ENCODE measurements at regions not wholly inside any gene's neighbourhood (a gene's known extent, or its start where the extent isn't known, plus 50 kb on each side); places are given as distances from the start of the nearest gene placed in this dataset.

GRCh38 chr1:90558754-90559378 lies 158.2 kb downstream of the BARHL2 start:
- no peak for DNase-seq (ENCODE audit: low spot score)

GRCh38 chr1:90558126-90558525 lies 159.0 kb downstream of the BARHL2 start:
- no peak for DNase-seq (ENCODE audit: low spot score)

- no peak for DNase-seq (ENCODE audit: low spot score)
Observed at GRCh38 chr1:90557706-90558105, 159.4 kb downstream of the BARHL2 start.

- DNase-seq (ENCODE audit: low spot score) = no peak
Observed at GRCh38 chr1:90550626-90551406, 166.3 kb downstream of the BARHL2 start.

GRCh38 chr1:90544356-90544755 lies 172.7 kb downstream of the BARHL2 start:
- no peak for DNase-seq (ENCODE audit: low spot score)

GRCh38 chr1:90537606-90538362 lies 179.3 kb downstream of the BARHL2 start:
- no peak for DNase-seq (ENCODE audit: low spot score)

DNA sequence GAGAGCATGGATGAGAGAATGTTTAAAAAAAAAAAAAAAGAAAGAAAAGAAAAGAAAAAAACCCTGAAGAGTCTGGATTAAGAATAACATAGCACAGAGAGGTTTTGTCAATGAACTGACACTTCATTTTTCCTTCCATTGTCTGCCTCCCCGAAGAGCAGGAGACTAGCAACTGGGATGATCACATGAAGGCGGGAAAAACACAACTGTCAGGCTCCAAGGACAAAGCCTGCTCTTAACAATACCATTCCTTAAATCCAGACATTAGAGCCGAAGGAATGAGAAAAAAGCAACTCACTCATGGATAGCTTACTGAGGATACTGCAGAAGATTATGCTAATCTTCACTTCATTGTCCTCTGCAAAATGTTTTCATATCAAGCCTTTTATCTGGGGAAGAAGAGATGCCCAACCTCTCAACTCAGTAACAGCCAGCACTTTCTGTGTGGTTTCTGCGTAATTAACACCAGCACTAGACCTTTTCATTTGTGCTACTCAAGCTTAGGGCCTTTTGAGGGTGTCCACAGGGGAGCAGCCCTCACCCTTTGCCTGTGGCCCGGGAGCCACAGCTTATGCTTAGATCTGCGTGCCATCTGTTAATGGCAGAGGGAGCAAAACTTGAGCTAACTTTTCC lies 182.3 kb downstream of the BARHL2 start:
- DNase-seq (ENCODE audit: low spot score) = no peak

DNA sequence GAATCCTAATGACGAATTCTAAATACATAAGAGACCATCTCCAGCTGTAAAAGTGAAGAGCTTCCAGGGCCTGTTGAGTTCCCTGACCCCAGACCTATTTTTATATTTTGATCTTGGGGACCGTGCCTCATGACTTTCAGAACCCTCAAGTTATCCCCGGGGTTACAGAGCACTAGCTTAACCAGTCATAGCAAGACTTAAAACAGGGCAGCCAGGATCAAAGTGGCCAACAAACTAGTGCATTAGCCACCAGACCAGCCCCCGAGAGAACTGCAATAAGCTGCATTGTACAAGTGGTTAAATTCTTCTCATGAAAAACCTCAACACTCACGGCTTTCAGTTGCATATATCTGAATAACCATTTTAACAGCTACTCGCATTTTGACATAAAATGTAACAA lies 183.0 kb downstream of the BARHL2 start:
- DNase-seq (ENCODE audit: low spot score) = no peak

DNA sequence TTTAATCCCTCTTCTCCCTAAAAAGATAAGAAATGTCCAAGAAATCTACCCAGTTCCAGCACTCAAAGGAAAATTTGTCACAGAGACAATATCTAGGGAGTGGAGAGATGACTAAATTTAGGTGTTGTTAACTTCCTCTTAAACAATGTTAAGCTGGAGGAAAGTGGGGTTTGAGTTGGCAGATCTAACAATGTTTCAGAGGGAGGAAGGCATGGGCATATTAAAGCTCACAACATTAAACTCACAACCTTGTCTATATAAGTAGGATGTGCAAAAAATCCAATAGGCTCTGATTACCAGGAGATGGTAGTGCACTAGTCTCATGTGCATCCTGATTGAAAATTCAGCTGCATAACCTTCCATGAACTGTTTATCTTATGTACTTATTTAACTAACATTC lies 190.1 kb downstream of the BARHL2 start:
- no peak for DNase-seq (ENCODE audit: low spot score)

DNA sequence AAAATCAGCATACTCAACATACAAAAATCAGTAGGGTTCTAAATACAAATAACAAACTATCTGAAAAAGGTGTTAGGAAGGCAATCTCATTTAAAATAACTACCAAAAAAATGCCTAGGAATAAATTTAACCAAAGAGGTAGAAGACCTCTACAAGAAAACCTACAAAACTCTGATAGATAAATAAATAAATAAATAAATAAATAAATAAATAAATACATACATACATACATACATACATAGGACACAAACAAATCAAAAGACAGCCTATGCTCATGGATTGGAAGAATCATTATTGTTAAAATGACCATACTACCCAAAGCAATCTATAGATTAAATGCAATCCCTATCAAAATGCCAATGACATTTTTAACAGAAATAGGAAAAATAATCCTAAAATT lies 194.7 kb downstream of the BARHL2 start:
- DNase-seq (ENCODE audit: low spot score) = no peak

DNA sequence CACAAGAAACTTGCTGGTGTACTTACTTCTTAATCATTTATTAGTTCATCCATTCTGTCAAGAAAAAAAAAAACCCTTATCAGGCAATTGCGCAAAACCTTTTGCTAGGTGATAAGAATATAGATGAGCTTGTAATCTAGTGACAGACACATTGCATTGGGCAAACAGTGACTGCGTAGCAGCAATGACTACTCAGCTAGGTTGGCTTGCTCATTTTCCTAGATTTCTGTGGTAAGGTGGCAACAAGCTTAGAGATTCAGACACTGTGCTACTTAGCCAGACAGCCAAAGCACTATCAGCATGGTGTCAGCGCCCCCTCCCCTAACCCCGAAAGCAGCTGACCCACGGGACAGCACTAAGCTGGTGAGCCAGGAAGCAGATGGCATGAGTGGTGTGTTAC lies 203.1 kb downstream of the BARHL2 start:
- no peak for DNase-seq (ENCODE audit: low spot score)

- DNase-seq (ENCODE audit: low spot score) = no peak
Observed at GRCh38 chr1:90512441-90512840, 204.7 kb downstream of the BARHL2 start.

- DNase-seq (ENCODE audit: low spot score) = no peak
Observed at GRCh38 chr1:90510143-90510542, 207.0 kb downstream of the BARHL2 start.

DNA sequence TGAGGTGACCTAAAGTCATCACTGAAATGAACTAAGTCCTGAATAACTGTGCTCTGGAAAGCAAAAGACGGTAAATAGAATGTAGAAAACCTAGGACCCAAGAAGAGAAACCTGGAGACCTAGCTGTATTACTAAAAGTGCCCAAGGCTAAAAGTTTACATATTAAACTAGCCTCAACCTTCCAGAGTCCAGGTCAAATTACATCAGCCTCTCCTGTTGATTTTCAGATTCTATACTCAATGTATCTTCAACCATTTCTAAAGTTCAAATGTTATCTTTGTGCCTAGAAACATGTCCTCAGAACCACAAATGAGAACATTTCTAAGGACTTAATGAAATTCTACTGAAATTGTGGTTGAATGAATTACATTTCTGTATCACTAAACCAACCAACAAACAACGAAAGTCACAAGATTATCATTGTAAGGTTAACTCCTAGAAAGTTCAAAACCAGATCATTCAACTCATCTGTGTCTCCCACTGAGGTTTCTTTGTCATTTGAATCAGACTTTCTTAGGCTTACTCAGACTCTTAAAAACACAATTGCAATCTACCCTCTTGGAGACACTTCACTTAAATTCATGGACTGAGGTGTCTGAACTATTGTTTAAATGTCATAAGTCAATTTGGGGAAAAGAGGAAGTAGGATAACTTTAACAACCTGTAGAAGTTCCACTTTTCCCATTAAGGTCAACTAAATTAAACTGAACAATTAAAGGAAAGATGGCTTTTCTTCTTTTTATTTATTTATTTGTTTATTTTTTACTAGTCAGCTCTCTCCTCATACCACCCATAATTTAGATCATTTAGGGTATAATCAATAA lies 207.7 kb downstream of the BARHL2 start:
- DNase-seq (ENCODE audit: low spot score) = no peak

DNA sequence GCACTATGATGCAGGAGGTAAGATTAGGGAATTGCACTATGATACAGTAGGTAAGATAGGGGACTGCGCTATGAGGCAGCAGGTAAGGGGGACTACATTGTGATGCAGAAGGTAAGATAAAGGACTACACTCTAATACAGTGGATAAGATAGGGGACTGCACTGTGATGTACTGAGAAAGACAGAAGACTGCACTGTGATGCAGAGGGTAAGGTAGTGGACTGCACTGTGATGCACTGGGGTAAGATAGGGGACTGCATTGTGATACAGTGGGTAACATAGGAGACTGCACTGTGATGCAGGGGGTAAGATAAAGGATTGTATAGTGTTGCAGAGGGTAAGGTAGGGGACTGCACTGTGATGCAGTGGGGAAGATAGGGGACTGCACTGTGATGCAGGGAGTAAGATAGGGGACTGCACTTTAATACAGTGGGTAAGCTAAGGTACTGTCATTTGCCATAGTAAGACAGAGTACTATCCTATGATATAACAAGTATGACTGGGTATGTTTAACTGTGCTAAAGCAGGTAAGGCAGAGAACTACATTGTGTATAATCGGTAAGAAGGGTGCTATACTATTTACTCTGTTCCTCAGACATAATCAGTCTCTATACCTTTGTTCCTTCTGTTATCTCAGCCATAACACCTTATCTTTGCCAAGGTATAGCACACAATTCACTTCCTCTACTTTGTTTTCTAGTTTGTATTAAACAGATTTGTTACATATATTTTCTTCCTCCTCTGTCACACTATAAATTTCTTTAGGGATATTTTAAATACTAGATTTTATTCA lies 208.5 kb downstream of the BARHL2 start:
- DNase-seq (ENCODE audit: low spot score) = no peak

- DNase-seq (ENCODE audit: low spot score) = no peak
Observed at GRCh38 chr1:90507173-90507572, 209.9 kb downstream of the BARHL2 start.

DNA sequence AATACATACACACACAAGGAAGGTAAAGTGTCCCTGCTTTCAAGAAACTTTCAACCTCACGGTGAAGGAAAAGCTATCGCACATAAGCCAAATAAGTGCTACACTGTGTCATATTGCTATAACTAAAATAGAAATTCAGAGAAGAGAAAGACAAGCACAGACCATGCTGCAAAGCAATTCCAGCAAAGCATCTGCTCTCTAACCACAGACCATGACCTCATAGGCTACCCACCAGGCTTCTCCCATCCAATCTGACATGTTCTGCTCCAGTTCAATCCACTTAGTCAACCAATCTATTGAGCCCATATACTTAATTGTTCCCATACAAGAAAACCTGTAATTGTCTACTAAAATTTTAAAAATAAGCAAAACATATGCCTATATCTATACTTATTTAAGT lies 211.3 kb downstream of the BARHL2 start:
- DNase-seq (ENCODE audit: low spot score) = no peak

DNA sequence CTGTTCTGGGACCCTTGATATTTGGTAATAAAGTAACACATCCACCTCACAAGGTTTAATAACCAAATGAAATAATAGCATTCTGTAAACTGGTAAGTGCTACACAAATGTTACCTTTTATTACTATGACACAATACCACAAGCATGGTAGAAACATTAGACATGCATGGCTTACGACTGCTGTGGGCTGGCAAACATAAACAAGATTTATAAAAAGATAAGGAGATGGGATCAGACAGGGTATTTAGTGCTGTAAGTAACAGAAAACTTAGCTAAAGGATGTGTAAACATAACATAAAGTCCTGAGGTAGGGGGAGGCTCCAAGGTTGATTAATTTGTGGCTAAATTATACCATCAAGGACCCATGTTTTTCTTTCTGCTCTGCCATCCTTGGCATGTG lies 212.6 kb downstream of the BARHL2 start:
- no peak for DNase-seq (ENCODE audit: low spot score)

DNA sequence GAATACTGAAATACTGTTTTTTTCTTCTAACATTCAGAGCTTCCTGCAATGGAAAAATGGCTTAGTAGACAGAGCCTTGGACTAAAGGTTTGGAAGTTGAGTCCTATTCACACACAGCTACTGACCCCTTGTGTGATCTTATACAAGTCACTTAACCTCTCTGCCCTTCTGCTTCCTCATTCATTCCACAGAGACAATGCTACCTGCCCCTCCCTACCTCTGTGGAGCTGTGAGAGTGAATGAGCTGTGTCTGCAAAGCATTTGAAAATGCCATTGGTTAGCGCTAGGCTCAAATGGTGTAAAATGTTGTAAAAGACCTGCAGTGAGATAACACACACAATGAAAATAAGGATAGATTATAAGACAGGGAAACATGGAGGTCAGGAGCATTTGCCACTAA lies 214.4 kb downstream of the BARHL2 start:
- no peak for DNase-seq (ENCODE audit: low spot score)

DNA sequence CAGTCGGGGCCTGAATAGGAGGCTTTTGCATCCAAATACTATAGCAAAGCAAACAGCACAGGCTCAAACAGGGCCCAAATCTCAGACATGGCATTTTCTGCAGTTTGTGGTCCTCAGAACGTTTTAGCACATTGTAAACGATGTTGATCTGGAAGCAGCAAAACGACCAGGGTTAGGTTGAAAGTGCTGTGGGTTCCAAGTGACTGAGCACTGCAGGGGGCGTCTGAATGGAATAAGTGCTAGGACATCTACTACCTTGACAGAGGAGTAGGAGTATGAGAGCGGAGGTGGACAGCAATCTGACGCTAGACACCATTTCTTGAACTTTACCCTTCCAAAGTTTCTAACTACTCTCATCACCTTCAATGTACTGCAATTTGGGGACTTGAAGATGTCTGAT lies 214.9 kb downstream of the BARHL2 start:
- no peak for DNase-seq (ENCODE audit: low spot score)

GRCh38 chr1:90501281-90501680 lies 215.8 kb downstream of the BARHL2 start:
- no peak for DNase-seq (ENCODE audit: low spot score)

All from AG08396 (cell line).